HG02885 (cell line): ENCODE measurements at regions not wholly inside any gene's neighbourhood (a gene's known extent, or its start where the extent isn't known, plus 50 kb on each side); places are given as distances from the start of the nearest gene placed in this dataset.

Experiments used
- ATAC-seq: cut with Tn5 transposase; IDR thresholded peaks from one replicate; pipeline ENCODE4 v1.9.1; 2021; ENCODE audit warnings: mild to moderate bottlenecking; ENCODE audit not compliant: unreplicated experiment, poor library complexity

DNA sequence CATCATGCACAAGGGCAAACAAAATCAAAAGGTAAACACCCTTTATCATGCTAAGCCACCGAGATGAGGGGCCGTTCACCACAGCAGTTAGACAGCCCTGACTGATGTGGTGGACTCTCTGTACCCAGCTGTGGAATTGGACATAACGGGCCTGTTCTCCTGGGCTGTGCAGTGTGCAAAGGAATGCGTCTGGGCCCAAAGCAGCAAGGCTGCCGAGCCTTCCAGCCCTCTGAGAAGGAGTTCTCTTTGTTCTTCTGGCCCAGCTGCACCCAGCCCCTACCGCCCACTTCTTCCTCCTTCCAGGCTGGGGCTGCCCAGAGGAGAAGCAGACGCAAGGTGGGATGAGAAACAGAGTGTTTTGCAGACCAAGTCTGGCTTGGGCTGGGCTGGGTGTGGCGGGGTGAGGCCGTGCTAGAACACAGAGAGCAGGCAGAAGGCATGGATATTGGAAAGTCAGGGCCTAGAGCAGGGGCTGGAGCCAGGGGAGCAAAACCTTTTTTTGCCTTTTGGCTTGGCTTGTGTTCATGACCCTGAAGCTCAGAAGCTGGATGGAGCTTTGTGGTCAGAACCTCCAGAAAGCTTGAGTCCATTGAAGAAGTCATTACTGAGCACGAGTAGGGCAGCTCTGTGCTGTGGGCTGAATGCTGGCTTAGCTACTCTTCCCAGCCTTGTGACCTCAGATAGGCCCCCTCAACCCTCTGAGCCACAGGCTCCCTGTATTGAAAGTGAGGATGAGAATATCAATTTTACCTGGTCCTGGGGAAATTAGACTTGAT is 49.8 kb upstream of the SH3PXD2B start:
- no peak for ATAC-seq
